Tibial nerve (tissue), 4 donors: ENCODE measurements at regions not wholly inside any gene's neighbourhood (a gene's known extent, or its start where the extent isn't known, plus 50 kb on each side); places are given as distances from the start of the nearest gene placed in this dataset.

Experiments
- DNase-seq, 2 donors: peaks; one replicate each; pipeline ENCODE4 v3.0.0-alpha.2; 2019; ENCODE audit warnings: low spot score in 2 of 2
- H3K27ac ChIP-seq, 4 donors: fragments of 200-600 bp; sonication (generic) in 3 of 4; one replicate each; pipeline ENCODE4 v1.5.1; 2017 to 2019; ENCODE audit warnings: mild to moderate bottlenecking in 1 of 4
- H3K27me3 ChIP-seq, 2 donors: fragments of 200-600 bp; sonication (generic) in 1 of 2; one replicate each; pipeline versions ENCODE4 v1.5.1 to v1.6.0; 2017 to 2019
- H3K36me3 ChIP-seq, 3 donors: fragments of 200-600 bp; sonication (generic); one replicate each; pipeline ENCODE4 v1.5.1; 2018 to 2019
- H3K4me1 ChIP-seq, 4 donors: fragments of 200-600 bp; sonication (generic) in 3 of 4; one replicate each; pipeline ENCODE4 v1.5.1; 2017 to 2019
- H3K4me3 ChIP-seq, 4 donors: fragments of 200-600 bp; sonication (generic) in 3 of 4; one replicate each; pipeline ENCODE4 v1.5.1; 2017 to 2019; ENCODE audit warnings: mild to moderate bottlenecking in 1 of 4, moderate library complexity in 1 of 4
- H3K9me3 ChIP-seq, 4 donors: fragments of 200-600 bp; sonication (generic) in 3 of 4; one replicate each; pipeline ENCODE4 v1.5.1; 2017 to 2019
- EP300 ChIP-seq, 2 donors: sonication (generic); formaldehyde crosslinking; IDR thresholded peaks; one replicate each; pipeline ENCODE4 v1.6.1; 2017; ENCODE audit warnings: antibody characterized with exemption in 2 of 2, mild to moderate bottlenecking in 1 of 2
- POLR2A ChIP-seq, 2 donors: fragments of 450-650 bp; IDR thresholded peaks; one replicate each; pipeline ENCODE4 v1.6.1; 2017; ENCODE audit warnings: antibody characterized with exemption in 2 of 2, mild to moderate bottlenecking in 2 of 2, moderate library complexity in 2 of 2
- WGBS, 2 donors: methylation state at CpG; one replicate each; pipeline ENCODE4 v1.1.5; 2018; 5-methylcytosine and 5-hydroxymethylcytosine counted together
- TF ChIP-seq, protein P1 (sequence below), 5 experiments: fragments of 200-600 bp in 3 of 5; fragments of 450-650 bp in 2 of 5; sonication (generic) in 3 of 5; IDR thresholded peaks; one replicate each; pipeline ENCODE4 v1.5.1; 2016 to 2019; ENCODE audit warnings: antibody characterized with exemption in 5 of 5, mild to moderate bottlenecking in 3 of 5, moderate library complexity in 2 of 5

GRCh38 chr16:17683281-17683680 is 212.5 kb upstream of the XYLT1 start:
- DNase-seq: no peak
- peaks cover 0 to 7% (median 0%) of the 10 kb centered on the region in 4 donors for H3K9me3 ChIP-seq
- H3K4me3 ChIP-seq: no peak overlapping the region
- no peaks in the 10 kb centered on the region for H3K36me3 ChIP-seq
- no peaks in the 10 kb centered on the region for H3K4me1 ChIP-seq
- TF ChIP-seq POLR2A (IDR thresholded peaks at IDR 0.05) (no peak), EP300 (IDR thresholded peaks at IDR 0.05) (no peak)
- TF ChIP-seq, protein P1, sequence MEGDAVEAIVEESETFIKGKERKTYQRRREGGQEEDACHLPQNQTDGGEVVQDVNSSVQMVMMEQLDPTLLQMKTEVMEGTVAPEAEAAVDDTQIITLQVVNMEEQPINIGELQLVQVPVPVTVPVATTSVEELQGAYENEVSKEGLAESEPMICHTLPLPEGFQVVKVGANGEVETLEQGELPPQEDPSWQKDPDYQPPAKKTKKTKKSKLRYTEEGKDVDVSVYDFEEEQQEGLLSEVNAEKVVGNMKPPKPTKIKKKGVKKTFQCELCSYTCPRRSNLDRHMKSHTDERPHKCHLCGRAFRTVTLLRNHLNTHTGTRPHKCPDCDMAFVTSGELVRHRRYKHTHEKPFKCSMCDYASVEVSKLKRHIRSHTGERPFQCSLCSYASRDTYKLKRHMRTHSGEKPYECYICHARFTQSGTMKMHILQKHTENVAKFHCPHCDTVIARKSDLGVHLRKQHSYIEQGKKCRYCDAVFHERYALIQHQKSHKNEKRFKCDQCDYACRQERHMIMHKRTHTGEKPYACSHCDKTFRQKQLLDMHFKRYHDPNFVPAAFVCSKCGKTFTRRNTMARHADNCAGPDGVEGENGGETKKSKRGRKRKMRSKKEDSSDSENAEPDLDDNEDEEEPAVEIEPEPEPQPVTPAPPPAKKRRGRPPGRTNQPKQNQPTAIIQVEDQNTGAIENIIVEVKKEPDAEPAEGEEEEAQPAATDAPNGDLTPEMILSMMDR (IDR thresholded peaks at IDR 0.05): no peak
- H3K27me3 ChIP-seq: no peaks in the 10 kb centered on the region
- 53 to 64% methylated on average over 3 of the region's 3 CpGs for WGBS, 2 donors
- H3K27ac ChIP-seq: no peak overlapping the region

DNA sequence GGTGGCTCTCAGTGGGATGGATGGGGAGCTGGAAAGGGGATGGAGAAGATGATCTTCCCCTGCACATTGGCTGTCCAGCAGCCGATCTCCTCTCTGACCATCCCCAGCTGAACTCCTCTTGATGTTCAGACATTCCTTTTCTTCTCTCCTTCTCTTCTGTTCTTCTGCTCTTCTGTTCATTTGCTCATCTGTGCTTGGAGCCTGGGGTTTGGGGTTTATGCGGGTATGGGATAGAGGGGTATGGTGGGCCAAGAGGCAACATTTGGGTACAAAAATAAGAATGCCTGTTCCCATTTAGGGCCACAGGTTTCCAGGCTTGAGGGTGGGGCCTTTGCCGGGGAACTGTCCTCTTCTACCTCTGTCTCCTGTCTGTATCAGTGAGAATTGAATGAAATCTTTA is 205.4 kb upstream of the XYLT1 start:
- Histone ChIP-seq H3K4me3 (no peak overlapping the region), H3K27me3 (no peaks in the 10 kb centered on the region), H3K36me3 (no peaks in the 10 kb centered on the region), H3K4me1 (no peaks in the 10 kb centered on the region), H3K27ac (no peak overlapping the region), H3K9me3 (peaks cover 0 to 12% (median 0%) of the 10 kb centered on the region in 4 donors)
- TF ChIP-seq POLR2A (IDR thresholded peaks at IDR 0.05) (no peak), EP300 (IDR thresholded peaks at IDR 0.05) (no peak)
- no peak for DNase-seq
- 96 to 99% methylated on average over 3 of the region's 3 CpGs for WGBS, 2 donors

- Histone ChIP-seq H3K27ac (no peak overlapping the region), H3K27me3 (no peaks in the 10 kb centered on the region), H3K9me3 (peaks cover 0 to 1% (median 0%) of the 10 kb centered on the region in 4 donors), H3K4me3 (no peak overlapping the region), H3K36me3 (no peaks in the 10 kb centered on the region), H3K4me1 (no peaks in the 10 kb centered on the region)
- DNase-seq: no peak
- WGBS, 2 donors: 52 to 75% methylated on average over 3 of the region's 3 CpGs
- TF ChIP-seq POLR2A (IDR thresholded peaks at IDR 0.05): no peak
- TF ChIP-seq, protein P1 (IDR thresholded peaks at IDR 0.05): no peak
- TF ChIP-seq EP300 (IDR thresholded peaks at IDR 0.05): no peak
Observed at GRCh38 chr16:17668386-17668785, 197.6 kb upstream of the XYLT1 start.

- TF ChIP-seq EP300 (IDR thresholded peaks at IDR 0.05) (no peak), POLR2A (IDR thresholded peaks at IDR 0.05) (no peak)
- TF ChIP-seq, protein P1 (IDR thresholded peaks at IDR 0.05): no peak
- WGBS, 2 donors: 78 to 81% methylated on average over 3 of the region's 3 CpGs
- Histone ChIP-seq H3K4me3 (no peak overlapping the region), H3K27ac (no peak overlapping the region), H3K9me3 (no peaks in the 10 kb centered on the region), H3K4me1 (no peaks in the 10 kb centered on the region), H3K27me3 (no peaks in the 10 kb centered on the region), H3K36me3 (no peaks in the 10 kb centered on the region)
- no peak for DNase-seq
Observed at GRCh38 chr16:17666293-17666692, 195.5 kb upstream of the XYLT1 start.

DNA sequence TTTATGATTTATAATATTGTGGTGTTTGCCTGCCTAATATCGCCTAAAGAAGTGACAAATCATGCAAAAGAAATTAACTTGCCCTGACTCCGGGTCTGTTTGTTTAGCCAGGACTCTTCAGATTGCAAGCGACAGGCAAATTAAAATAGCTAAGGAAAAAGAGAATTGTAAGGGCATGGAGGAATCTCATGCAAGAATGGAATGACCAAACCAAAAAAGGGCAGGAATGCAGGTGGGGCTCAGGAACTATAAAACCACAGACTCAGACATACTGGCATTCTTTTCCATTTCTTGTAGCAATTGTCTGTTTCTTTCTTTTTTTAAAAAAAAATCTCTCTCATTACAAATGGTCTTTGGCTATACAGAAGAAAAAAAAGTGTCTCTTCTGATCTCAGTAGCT is 188.1 kb upstream of the XYLT1 start:
- Histone ChIP-seq H3K27me3 (no peaks in the 10 kb centered on the region), H3K4me1 (no peaks in the 10 kb centered on the region), H3K4me3 (no peak overlapping the region), H3K27ac (no peak overlapping the region), H3K36me3 (no peaks in the 10 kb centered on the region), H3K9me3 (no peaks in the 10 kb centered on the region)
- TF ChIP-seq POLR2A (IDR thresholded peaks at IDR 0.05) (no peak), EP300 (IDR thresholded peaks at IDR 0.05) (no peak)
- TF ChIP-seq, protein P1 (IDR thresholded peaks at IDR 0.05): no peak
- WGBS, 2 donors: 57 to 68% methylated on average over 3 of the region's 3 CpGs
- DNase-seq: no peak

DNA sequence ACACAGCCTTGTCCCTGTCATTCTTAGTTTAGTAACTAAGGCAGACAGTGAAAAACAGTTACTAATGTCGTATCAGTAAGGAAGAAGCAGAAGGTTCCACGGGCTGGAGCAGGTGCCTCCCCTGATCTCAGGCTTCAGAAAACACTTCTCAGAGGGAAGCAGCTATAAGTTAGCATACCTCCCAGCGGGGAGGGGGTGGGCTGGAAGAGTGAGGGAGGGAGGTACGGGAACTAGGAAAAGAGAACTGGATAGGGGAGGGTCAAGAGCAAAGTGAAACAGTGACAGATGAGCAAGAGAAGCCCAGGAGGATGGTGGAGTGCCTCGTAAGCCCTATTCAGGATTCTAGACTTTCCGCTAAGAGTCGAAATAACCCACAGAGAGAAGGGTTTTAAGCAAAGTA is 186.3 kb upstream of the XYLT1 start:
- Histone ChIP-seq H3K4me3 (no peak overlapping the region), H3K9me3 (no peaks in the 10 kb centered on the region), H3K36me3 (no peaks in the 10 kb centered on the region), H3K4me1 (no peaks in the 10 kb centered on the region), H3K27ac (no peak overlapping the region), H3K27me3 (no peaks in the 10 kb centered on the region)
- TF ChIP-seq, protein P1 (IDR thresholded peaks at IDR 0.05): no peak
- no peak for TF ChIP-seq POLR2A (IDR thresholded peaks at IDR 0.05)
- TF ChIP-seq EP300 (IDR thresholded peaks at IDR 0.05): no peak
- DNase-seq: no peak
- WGBS, 2 donors: 42 to 53% methylated on average over 7 of the region's 7 CpGs
